ENCODE measurements at regions not wholly inside any gene's neighbourhood (a gene's known extent, or its start where the extent isn't known, plus 50 kb on each side); places are given as distances from the start of the nearest gene placed in this dataset.
"Not testable (repeated sequence)": the region's sequence is repeated elsewhere in the genome, so short reads cannot be mapped to it uniquely, and the experiment has no call there.

DNA sequence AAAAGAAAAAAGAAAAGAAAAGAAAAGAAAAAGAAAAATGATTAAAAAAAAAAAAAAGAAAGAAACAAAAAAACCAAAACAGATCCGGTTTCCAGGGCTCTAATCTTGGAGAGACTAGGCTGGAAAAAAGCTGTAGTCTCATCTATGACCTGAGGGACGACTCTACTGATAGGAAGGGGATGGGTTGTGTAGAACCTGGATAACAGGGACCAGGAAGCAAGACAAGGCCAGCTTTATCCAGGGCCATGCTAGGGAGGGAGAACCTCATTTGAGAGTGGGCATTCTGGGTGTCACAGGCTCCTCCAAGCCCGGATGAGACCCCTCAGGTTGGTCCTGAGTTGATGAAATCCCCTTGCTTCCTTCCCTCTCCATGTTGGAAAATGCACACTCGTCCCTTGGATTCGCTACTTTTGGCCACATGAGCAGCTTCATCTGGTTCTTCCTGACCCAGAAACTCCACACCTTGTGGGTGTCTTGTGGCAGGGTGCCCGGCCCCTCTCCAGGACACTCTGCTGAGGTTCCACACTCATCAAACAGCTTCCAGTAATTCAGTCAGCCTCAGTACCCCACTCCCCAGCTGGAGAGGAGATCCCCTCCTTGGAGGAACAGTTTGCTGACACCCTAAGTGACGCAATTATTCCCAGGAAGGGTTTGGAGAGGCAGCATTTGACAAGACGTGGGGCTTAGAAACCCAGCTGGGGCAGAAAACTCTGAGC lies 71.1 kb upstream of the LHFPL2 start:
- no peaks in the 10 kb centered on the region for H3K27me3 ChIP-seq (ENCODE audit: insufficient read depth, poor library complexity, severe bottlenecking)
- ATAC-seq (ENCODE audit: low read depth) (no peak), DNase-seq (ENCODE audit: low spot score) (no peak)
- H3K4me1 ChIP-seq (ENCODE audit: insufficient read depth, poor library complexity, severe bottlenecking), result no peaks in the 10 kb centered on the region
- no peak overlapping the region for H3K27ac ChIP-seq (ENCODE audit: poor library complexity, severe bottlenecking)
- H3K9me3 ChIP-seq (ENCODE audit: severe bottlenecking), result no peaks in the 10 kb centered on the region
- H3K36me3 ChIP-seq (ENCODE audit: low read depth), result no peaks in the 10 kb centered on the region
- TF ChIP-seq CTCF (IDR thresholded peaks at IDR 0.05; ENCODE audit: poor library complexity, severe bottlenecking), result no peak
- no peak overlapping the region for H3K4me3 ChIP-seq (ENCODE audit: severe bottlenecking)

- H3K27ac ChIP-seq (ENCODE audit: poor library complexity, severe bottlenecking), result no peak overlapping the region
- no peak for TF ChIP-seq CTCF (IDR thresholded peaks at IDR 0.05; ENCODE audit: poor library complexity, severe bottlenecking)
- H3K9me3 ChIP-seq (ENCODE audit: severe bottlenecking), result no peaks in the 10 kb centered on the region
- H3K36me3 ChIP-seq (ENCODE audit: low read depth), result no peaks in the 10 kb centered on the region
- H3K4me1 ChIP-seq (ENCODE audit: insufficient read depth, poor library complexity, severe bottlenecking), result no peaks in the 10 kb centered on the region
- DNase-seq (ENCODE audit: low spot score) (no peak), ATAC-seq (ENCODE audit: low read depth) (no peak)
- H3K4me3 ChIP-seq (ENCODE audit: severe bottlenecking), result no peak overlapping the region
- H3K27me3 ChIP-seq (ENCODE audit: insufficient read depth, poor library complexity, severe bottlenecking), result no peaks in the 10 kb centered on the region
Observed at GRCh38 chr5:78718824-78719223, 70.3 kb upstream of the LHFPL2 start.

DNA sequence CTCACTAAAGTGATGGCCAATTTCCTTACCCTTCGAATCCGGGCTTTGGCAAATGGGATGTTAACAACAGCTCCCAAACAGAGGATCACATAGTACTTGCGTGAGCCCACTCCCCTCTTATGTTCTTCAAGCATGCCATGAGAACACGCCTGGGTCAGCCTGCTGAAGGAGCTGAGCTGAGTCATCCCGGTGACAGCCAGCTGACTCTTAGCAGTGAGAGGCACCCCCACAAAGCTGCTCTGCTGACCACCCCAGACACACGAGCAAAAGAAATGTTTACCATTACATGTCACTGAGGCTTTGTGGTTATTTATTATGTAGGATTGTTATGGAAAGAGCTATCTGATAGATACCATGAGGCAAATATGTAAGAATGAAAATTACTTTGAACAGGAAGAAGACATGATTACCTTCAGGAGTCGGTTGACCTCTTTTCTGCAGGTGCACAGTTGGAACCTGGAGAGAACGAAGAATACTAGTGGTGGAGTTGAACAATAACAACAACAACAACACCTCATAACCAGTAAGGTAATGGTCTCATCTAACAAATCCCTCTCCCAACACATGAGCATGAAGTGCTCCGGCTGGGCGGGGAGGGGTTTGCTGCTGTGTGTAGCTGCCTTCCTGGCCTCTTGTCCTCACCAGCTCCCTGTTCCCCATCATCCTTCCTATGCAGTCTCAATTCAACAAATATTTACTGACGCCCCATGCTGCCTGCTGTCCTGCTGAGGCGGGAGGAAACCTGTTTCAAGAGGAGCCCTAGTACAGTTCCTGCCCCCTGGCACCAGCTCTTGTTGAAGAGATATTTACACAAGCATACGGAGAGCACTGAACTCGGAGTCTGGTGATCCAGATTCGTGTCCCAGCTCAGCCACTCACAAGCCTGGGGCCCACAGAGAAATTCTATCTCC lies 69.4 kb upstream of the LHFPL2 start:
- DNase-seq (ENCODE audit: low spot score) (no peak), ATAC-seq (ENCODE audit: low read depth) (no peak)
- no peak overlapping the region for H3K4me3 ChIP-seq (ENCODE audit: severe bottlenecking)
- no peaks in the 10 kb centered on the region for H3K27me3 ChIP-seq (ENCODE audit: insufficient read depth, poor library complexity, severe bottlenecking)
- no peaks in the 10 kb centered on the region for H3K4me1 ChIP-seq (ENCODE audit: insufficient read depth, poor library complexity, severe bottlenecking)
- H3K9me3 ChIP-seq (ENCODE audit: severe bottlenecking), result no peaks in the 10 kb centered on the region
- TF ChIP-seq CTCF (IDR thresholded peaks at IDR 0.05; ENCODE audit: poor library complexity, severe bottlenecking), result no peak
- no peak overlapping the region for H3K27ac ChIP-seq (ENCODE audit: poor library complexity, severe bottlenecking)
- no peaks in the 10 kb centered on the region for H3K36me3 ChIP-seq (ENCODE audit: low read depth)

GRCh38 chr5:78716206-78716605 lies 67.6 kb upstream of the LHFPL2 start:
- no peak for ATAC-seq (ENCODE audit: low read depth)
- DNase-seq (ENCODE audit: low spot score), result no peak
- H3K4me1 ChIP-seq (ENCODE audit: insufficient read depth, poor library complexity, severe bottlenecking), result no peaks in the 10 kb centered on the region
- no peaks in the 10 kb centered on the region for H3K9me3 ChIP-seq (ENCODE audit: severe bottlenecking)
- H3K27ac ChIP-seq (ENCODE audit: poor library complexity, severe bottlenecking), result no peak overlapping the region
- no peak for TF ChIP-seq CTCF (IDR thresholded peaks at IDR 0.05; ENCODE audit: poor library complexity, severe bottlenecking)
- H3K27me3 ChIP-seq (ENCODE audit: insufficient read depth, poor library complexity, severe bottlenecking), result no peaks in the 10 kb centered on the region
- no peaks in the 10 kb centered on the region for H3K36me3 ChIP-seq (ENCODE audit: low read depth)
- H3K4me3 ChIP-seq (ENCODE audit: severe bottlenecking), result no peak overlapping the region

GRCh38 chr5:78715351-78715750 lies 66.8 kb upstream of the LHFPL2 start:
- H3K9me3 ChIP-seq (ENCODE audit: severe bottlenecking); H3K27ac ChIP-seq (ENCODE audit: poor library complexity, severe bottlenecking); ATAC-seq (ENCODE audit: low read depth); DNase-seq (ENCODE audit: low spot score); H3K4me3 ChIP-seq (ENCODE audit: severe bottlenecking); H3K27me3 ChIP-seq (ENCODE audit: insufficient read depth, poor library complexity, severe bottlenecking); H3K4me1 ChIP-seq (ENCODE audit: insufficient read depth, poor library complexity, severe bottlenecking); H3K36me3 ChIP-seq (ENCODE audit: low read depth): not testable (repeated sequence)

- H3K9me3 ChIP-seq (ENCODE audit: severe bottlenecking); H3K27ac ChIP-seq (ENCODE audit: poor library complexity, severe bottlenecking); H3K4me1 ChIP-seq (ENCODE audit: insufficient read depth, poor library complexity, severe bottlenecking); DNase-seq (ENCODE audit: low spot score); H3K36me3 ChIP-seq (ENCODE audit: low read depth); ATAC-seq (ENCODE audit: low read depth); H3K4me3 ChIP-seq (ENCODE audit: severe bottlenecking); H3K27me3 ChIP-seq (ENCODE audit: insufficient read depth, poor library complexity, severe bottlenecking): not testable (repeated sequence)
Observed at GRCh38 chr5:78711670-78712069, 63.1 kb upstream of the LHFPL2 start.

DNA sequence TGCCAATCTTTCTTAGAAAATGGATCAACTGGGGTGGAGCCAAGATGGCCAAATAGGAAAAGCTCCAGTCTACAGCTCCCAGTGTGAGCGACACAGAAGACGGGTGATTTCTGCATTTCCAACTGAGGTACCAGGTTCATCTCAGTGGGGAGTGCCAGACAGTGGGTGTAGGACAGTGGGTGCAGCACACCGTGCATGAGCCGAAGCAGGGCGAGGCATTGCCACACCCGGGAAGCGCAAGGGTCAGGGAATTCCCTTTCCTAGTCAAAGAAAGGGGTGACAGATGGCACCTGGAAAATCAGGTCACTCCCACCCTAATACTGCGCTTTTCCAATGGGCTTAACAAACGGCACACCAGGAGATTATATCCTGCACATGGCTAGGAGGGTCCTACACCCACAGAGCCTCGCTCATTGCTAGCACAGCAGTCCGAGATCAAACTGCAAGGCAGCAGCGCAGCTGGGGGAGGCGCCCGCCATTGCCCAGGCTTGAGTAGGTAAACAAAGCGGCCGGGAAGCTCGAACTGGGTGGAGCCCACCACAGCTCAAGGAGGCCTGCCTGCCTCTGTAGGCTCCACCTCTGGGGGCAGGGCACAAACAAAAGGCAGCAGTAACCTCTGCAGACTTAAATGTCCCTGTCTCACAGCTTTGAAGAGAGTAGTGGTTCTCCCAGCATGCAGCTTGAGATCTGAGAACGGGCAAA lies 61.3 kb upstream of the LHFPL2 start:
- H3K4me1 ChIP-seq (ENCODE audit: insufficient read depth, poor library complexity, severe bottlenecking); H3K27me3 ChIP-seq (ENCODE audit: insufficient read depth, poor library complexity, severe bottlenecking); H3K9me3 ChIP-seq (ENCODE audit: severe bottlenecking); DNase-seq (ENCODE audit: low spot score); ATAC-seq (ENCODE audit: low read depth); H3K36me3 ChIP-seq (ENCODE audit: low read depth); H3K4me3 ChIP-seq (ENCODE audit: severe bottlenecking); H3K27ac ChIP-seq (ENCODE audit: poor library complexity, severe bottlenecking): not testable (repeated sequence)

Measured in RWPE2 (cell line).